Mammary epithelial cell (primary cell): ENCODE measurements at regions not wholly inside any gene's neighbourhood (a gene's known extent, or its start where the extent isn't known, plus 50 kb on each side); places are given as distances from the start of the nearest gene placed in this dataset.

Experiments used
- EZH2 ChIP-seq: IDR thresholded peaks from 2 replicates; pipeline ENCODE4 v1.6.1; 2012; ENCODE audit warnings: low read length, inconsistent platforms, borderline replicate concordance
- TF ChIP-seq, protein P1 (sequence below), 2 donors: IDR thresholded peaks in 1 of 2; conservative IDR thresholded peaks in 1 of 2; 2 replicates each; pipeline ENCODE4 v1.5.1; 2011 to 2012; ENCODE audit warnings: inconsistent platforms in 2 of 2, low read length in 2 of 2, mild to moderate bottlenecking in 2 of 2, control low read depth in 1 of 2, low read depth in 1 of 2; ENCODE audit not compliant: insufficient read depth in 1 of 2; ENCODE audit errors: extremely low read depth in 1 of 2

DNA sequence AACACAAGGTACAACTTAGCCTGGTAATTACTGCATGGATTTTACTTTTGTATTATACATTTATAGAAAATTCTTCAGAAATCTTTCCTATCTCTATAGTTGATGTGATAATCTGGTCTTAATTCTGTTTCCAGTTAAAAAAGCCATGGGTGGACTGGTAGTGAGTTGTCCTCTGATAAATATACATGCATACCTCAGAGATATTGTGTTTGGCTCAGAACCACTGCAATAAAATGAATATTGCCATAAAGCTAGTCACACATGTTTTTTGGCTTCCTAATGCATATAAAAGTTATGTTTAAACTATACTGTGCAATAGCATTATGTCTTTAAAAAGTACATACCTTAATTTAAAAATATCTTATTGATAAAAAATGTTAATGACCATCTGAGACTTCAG lies 708.6 kb upstream of the MARCKS start:
- TF ChIP-seq, protein P1, sequence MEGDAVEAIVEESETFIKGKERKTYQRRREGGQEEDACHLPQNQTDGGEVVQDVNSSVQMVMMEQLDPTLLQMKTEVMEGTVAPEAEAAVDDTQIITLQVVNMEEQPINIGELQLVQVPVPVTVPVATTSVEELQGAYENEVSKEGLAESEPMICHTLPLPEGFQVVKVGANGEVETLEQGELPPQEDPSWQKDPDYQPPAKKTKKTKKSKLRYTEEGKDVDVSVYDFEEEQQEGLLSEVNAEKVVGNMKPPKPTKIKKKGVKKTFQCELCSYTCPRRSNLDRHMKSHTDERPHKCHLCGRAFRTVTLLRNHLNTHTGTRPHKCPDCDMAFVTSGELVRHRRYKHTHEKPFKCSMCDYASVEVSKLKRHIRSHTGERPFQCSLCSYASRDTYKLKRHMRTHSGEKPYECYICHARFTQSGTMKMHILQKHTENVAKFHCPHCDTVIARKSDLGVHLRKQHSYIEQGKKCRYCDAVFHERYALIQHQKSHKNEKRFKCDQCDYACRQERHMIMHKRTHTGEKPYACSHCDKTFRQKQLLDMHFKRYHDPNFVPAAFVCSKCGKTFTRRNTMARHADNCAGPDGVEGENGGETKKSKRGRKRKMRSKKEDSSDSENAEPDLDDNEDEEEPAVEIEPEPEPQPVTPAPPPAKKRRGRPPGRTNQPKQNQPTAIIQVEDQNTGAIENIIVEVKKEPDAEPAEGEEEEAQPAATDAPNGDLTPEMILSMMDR (conservative IDR thresholded peaks at IDR 0.05 in 1 of 2, IDR thresholded peaks at IDR 0.05 in 1 of 2; ENCODE audit: extremely low read depth in 1 of 2, insufficient read depth in 1 of 2, low read depth in 1 of 2, low read length in 2 of 2) = no peak
- no peak for TF ChIP-seq EZH2
